ENCODE measurements at regions not wholly inside any gene's neighbourhood (a gene's known extent, or its start where the extent isn't known, plus 50 kb on each side); places are given as distances from the start of the nearest gene placed in this dataset.
"Not testable (repeated sequence)": the region's sequence is repeated elsewhere in the genome, so short reads cannot be mapped to it uniquely, and the experiment has no call there.

DNA sequence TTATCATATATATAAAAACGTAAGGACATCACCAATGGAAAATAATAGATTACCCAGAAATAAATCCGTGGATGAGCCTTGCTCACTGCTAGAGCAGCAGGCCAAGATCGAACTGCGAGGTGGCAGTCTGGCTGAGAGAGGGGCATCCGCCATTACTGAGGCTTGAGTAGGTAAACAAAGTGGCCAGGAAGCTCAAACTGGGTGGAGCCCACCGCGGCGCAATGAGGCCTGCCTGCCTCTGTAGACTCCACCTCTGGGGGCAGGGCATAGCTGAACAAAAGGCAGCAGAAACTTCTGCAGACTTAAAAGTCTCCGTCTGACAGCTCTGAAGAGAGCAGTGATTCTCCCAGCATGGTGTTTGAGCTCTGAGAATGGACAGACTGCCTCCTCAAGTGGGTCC, 1018.0 kb upstream of the SLC39A10 start:
- not testable (repeated sequence) for H3K4me3 ChIP-seq (ENCODE audit: low read length); H3K9me3 ChIP-seq (ENCODE audit: insufficient read depth, low read depth, low read length); H3K9ac ChIP-seq (ENCODE audit: low read depth, low read length); H3K27ac ChIP-seq (ENCODE audit: low read length); H3K27me3 ChIP-seq (ENCODE audit: insufficient read depth, low read length); H3K36me3 ChIP-seq (ENCODE audit: insufficient read depth, low read depth, low read length); H3K4me1 ChIP-seq (ENCODE audit: insufficient read depth, low read length)

DNA sequence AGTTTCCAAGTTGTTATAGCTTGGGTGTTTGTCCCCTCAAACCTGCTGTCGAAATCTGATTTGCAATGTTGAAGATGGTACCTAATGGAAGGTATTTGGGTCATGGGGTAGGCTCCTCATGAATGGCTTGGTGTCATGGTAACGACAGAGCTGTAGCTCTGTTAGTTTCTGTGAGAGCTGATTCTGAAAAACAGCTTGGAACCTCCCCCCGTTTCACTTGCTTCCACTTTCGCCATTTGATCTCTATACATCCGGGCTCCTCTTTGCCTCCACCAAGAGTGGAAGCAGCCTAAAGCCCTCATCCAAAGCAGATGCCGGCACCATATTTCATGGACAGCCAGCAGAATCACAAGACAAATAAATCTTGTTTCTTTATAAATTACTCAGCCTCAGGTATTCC, 1035.1 kb upstream of the SLC39A10 start:
- Histone ChIP-seq H3K27me3 (ENCODE audit: insufficient read depth, low read length) (no peaks in the 10 kb centered on the region), H3K9ac (ENCODE audit: low read depth, low read length) (no peak overlapping the region), H3K9me3 (ENCODE audit: insufficient read depth, low read depth, low read length) (no peaks in the 10 kb centered on the region), H3K4me1 (ENCODE audit: insufficient read depth, low read length) (no peaks in the 10 kb centered on the region), H3K4me3 (ENCODE audit: low read length) (no peak overlapping the region), H3K27ac (ENCODE audit: low read length) (no peak overlapping the region), H3K36me3 (ENCODE audit: insufficient read depth, low read depth, low read length) (no peaks in the 10 kb centered on the region)

DNA sequence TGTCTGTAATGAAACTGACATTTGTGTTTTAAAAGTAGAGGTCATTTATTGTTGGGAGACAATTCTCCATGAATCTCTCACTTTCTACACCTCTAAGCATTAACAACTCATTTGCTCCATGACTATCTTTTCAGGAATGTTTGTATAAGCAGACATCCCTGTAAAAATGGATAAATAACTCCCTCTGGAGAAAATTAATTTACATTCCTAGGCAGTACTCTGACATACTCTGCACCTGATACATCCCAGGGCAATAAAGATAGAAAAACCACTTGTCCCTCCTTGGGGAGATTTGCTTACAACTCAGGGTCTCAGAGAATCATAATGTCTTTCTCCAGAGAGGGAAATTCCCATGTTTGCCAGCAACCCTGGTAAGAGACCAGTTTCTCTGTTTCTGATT, 1037.7 kb upstream of the SLC39A10 start:
- Histone ChIP-seq H3K27me3 (ENCODE audit: insufficient read depth, low read length) (no peaks in the 10 kb centered on the region), H3K27ac (ENCODE audit: low read length) (no peak overlapping the region), H3K36me3 (ENCODE audit: insufficient read depth, low read depth, low read length) (no peaks in the 10 kb centered on the region), H3K9ac (ENCODE audit: low read depth, low read length) (no peak overlapping the region), H3K4me1 (ENCODE audit: insufficient read depth, low read length) (no peaks in the 10 kb centered on the region), H3K4me3 (ENCODE audit: low read length) (no peak overlapping the region), H3K9me3 (ENCODE audit: insufficient read depth, low read depth, low read length) (no peaks in the 10 kb centered on the region)

DNA sequence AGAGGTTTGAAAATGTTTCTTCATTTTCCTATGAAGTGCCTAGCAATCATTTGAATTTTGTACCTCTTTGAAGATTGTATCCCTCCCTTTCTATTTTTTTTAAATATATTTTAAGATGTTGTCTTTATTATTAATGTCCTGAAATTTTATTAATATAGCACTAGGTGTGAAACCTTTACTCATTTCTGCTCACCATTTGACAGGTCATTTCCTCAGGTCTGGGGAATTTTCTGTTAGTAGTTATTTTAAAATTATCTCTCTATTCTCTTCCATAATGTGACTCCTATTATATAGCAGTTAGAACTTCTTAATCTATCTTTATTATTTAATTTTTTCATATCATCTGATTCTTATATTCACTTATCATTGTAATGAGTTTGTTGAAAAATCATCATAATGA, 1038.6 kb upstream of the SLC39A10 start:
- no peak overlapping the region for H3K9ac ChIP-seq (ENCODE audit: low read depth, low read length)
- no peak overlapping the region for H3K4me3 ChIP-seq (ENCODE audit: low read length)
- H3K27ac ChIP-seq (ENCODE audit: low read length), result no peak overlapping the region

DNA sequence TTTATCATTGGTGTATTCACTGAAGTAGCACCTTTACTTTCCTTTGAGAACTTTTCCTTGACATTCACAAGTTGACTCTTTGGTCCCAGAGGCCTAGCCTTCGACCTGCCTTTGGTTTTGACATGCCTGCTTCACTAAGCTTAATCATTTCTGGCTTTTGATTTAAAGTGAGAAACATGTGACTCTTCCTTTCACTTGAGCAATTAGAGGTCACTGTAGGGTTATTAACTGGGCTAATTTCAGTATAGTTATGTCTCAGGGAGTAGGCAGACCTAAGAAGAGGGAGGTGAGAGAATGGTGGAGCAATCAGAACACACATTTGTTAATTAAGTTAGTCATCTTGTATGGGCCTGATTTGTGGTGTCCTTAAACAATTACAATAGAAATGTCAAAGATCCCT, 1040.7 kb upstream of the SLC39A10 start:
- Histone ChIP-seq H3K4me1 (ENCODE audit: insufficient read depth, low read length) (no peaks in the 10 kb centered on the region), H3K9me3 (ENCODE audit: insufficient read depth, low read depth, low read length) (peaks cover 11% of the 10 kb centered on the region; the same call in 1 of the 2 replicates), H3K27ac (ENCODE audit: low read length) (no peak overlapping the region), H3K36me3 (ENCODE audit: insufficient read depth, low read depth, low read length) (no peaks in the 10 kb centered on the region), H3K4me3 (ENCODE audit: low read length) (no peak overlapping the region), H3K27me3 (ENCODE audit: insufficient read depth, low read length) (no peaks in the 10 kb centered on the region), H3K9ac (ENCODE audit: low read depth, low read length) (no peak overlapping the region)

More for the DNA sequence above, 1038.6 kb upstream of the SLC39A10 start:
- H3K27me3 ChIP-seq (ENCODE audit: insufficient read depth, low read length), result no peaks in the 10 kb centered on the region
- no peaks in the 10 kb centered on the region for H3K4me1 ChIP-seq (ENCODE audit: insufficient read depth, low read length)
- no peaks in the 10 kb centered on the region for H3K36me3 ChIP-seq (ENCODE audit: insufficient read depth, low read depth, low read length)
- H3K9me3 ChIP-seq (ENCODE audit: insufficient read depth, low read depth, low read length), result no peaks in the 10 kb centered on the region

DNA sequence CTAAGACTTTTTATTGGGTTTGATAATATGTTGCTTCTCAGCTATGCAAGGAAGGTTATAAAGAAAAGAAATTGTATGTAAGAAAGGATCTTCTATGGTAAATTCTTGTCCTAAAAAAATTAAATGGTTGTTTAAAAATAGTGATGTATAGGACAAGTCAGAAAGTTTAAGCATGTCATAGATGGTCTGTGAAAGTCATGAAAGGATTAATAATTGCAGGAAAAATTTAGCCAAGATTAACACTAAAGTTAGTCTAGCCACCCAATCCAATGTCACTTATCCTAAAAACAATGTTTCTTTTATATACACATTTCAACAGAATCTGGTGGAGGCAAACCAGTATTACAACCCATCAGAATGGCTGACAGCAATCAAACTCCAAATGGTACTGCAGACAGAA, 1046.7 kb upstream of the SLC39A10 start:
- Histone ChIP-seq H3K36me3 (ENCODE audit: insufficient read depth, low read depth, low read length) (no peaks in the 10 kb centered on the region), H3K27me3 (ENCODE audit: insufficient read depth, low read length) (no peaks in the 10 kb centered on the region), H3K4me1 (ENCODE audit: insufficient read depth, low read length) (no peaks in the 10 kb centered on the region), H3K9me3 (ENCODE audit: insufficient read depth, low read depth, low read length) (peaks cover 58% of the 10 kb centered on the region), H3K9ac (ENCODE audit: low read depth, low read length) (no peak overlapping the region), H3K4me3 (ENCODE audit: low read length) (no peak overlapping the region), H3K27ac (ENCODE audit: low read length) (no peak overlapping the region)

DNA sequence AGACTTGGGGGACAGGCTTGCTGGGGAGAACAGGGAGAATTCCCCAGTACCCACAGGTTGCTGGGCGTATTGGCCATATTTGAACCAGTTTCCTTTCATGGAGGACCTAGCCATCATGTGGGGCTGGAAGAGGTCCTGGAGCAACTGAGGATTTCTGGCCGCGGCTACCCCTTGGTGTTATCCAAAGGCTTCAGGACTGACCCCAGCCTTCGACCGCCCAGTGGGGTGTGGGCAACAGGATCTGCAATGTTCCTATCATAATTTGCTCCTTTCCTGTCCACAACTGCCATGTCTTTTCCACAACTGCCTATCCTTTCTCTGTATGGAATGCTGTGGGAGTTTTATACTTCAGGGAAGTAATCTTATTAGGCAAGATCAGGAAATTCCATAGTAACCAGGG, 1053.6 kb upstream of the SLC39A10 start:
- no peak overlapping the region for H3K9ac ChIP-seq (ENCODE audit: low read depth, low read length)
- H3K4me3 ChIP-seq (ENCODE audit: low read length), result no peak overlapping the region
- H3K27me3 ChIP-seq (ENCODE audit: insufficient read depth, low read length), result no peaks in the 10 kb centered on the region
- no peak overlapping the region for H3K27ac ChIP-seq (ENCODE audit: low read length)
- peaks cover 47% of the 10 kb centered on the region for H3K9me3 ChIP-seq (ENCODE audit: insufficient read depth, low read depth, low read length)
- no peaks in the 10 kb centered on the region for H3K4me1 ChIP-seq (ENCODE audit: insufficient read depth, low read length)
- no peaks in the 10 kb centered on the region for H3K36me3 ChIP-seq (ENCODE audit: insufficient read depth, low read depth, low read length)

DNA sequence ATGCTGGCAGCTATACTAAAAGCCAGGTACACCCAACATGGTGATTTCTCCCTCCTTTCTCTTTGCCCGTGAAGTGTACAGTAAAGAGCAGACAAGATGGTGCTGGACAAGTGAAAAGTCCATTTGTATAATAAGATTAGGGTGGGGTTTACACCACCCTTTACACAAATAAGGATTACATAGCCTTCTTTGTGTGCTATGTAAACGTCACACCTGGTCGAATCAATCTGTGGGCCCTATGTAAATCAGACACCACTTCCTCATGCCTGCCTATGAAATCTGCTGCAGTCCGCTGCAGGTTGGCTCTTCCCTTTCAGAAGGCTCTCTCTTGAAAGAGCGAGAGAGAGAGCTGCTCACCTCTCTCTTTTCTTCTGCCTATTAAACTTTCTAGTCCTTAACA, 1054.3 kb upstream of the SLC39A10 start:
- H3K36me3 ChIP-seq (ENCODE audit: insufficient read depth, low read depth, low read length), result no peaks in the 10 kb centered on the region
- no peaks in the 10 kb centered on the region for H3K4me1 ChIP-seq (ENCODE audit: insufficient read depth, low read length)
- H3K9ac ChIP-seq (ENCODE audit: low read depth, low read length), result no peak overlapping the region
- H3K4me3 ChIP-seq (ENCODE audit: low read length), result no peak overlapping the region
- H3K27me3 ChIP-seq (ENCODE audit: insufficient read depth, low read length), result no peaks in the 10 kb centered on the region
- no peak overlapping the region for H3K27ac ChIP-seq (ENCODE audit: low read length)
- peaks cover 41% of the 10 kb centered on the region for H3K9me3 ChIP-seq (ENCODE audit: insufficient read depth, low read depth, low read length)

DNA sequence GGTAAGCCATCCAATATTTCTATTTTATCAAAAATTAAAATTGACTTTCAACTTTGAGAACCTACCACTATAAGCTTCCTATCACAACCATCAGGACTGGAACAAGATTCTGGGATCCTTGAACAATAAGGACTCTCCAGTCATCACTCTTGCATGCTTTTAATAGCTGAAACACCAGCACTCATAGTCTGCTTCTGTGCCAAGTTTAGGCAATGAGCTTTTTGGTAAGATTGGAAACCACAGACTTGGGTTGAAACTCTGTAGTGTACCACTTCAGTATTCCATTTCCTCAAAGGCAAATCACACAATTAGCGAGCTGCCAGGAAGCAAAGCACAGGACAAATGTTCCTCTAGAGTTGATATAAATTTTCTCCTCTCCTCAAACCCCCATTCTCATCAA, 1065.8 kb upstream of the SLC39A10 start:
- no peaks in the 10 kb centered on the region for H3K36me3 ChIP-seq (ENCODE audit: insufficient read depth, low read depth, low read length)
- H3K4me3 ChIP-seq (ENCODE audit: low read length), result no peak overlapping the region
- no peaks in the 10 kb centered on the region; the same call in 1 of the 2 replicates for H3K9me3 ChIP-seq (ENCODE audit: insufficient read depth, low read depth, low read length)
- no peak overlapping the region for H3K27ac ChIP-seq (ENCODE audit: low read length)
- no peak overlapping the region for H3K9ac ChIP-seq (ENCODE audit: low read depth, low read length)
- no peaks in the 10 kb centered on the region for H3K4me1 ChIP-seq (ENCODE audit: insufficient read depth, low read length)
- no peaks in the 10 kb centered on the region for H3K27me3 ChIP-seq (ENCODE audit: insufficient read depth, low read length)

DNA sequence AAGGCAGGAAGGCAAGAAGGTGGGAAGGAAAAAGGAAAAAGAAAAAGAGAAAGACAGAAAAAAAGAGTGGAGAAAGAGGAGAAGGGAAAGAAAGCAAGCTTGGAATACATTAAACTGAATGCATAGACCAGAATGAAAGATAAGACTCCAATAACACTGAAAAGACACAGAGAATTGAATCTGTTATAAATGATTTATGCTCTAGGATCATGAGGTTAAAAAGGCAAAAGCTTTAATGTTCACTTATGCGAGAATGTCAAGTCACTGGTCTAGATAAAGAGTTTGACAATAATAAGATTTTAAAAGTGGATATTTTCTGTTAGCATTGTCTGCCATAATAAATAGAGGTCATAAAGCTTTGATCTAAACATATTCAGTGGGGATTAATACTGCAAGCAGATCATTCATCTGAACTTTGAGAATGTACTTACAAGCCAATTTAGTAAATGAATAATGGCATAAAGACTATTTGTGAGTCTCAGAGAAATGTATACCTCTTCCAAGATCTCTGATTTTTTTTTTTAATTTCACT, 1069.2 kb upstream of the SLC39A10 start:
- H3K27me3 ChIP-seq (ENCODE audit: insufficient read depth, low read length), result no peaks in the 10 kb centered on the region
- no peaks in the 10 kb centered on the region for H3K4me1 ChIP-seq (ENCODE audit: insufficient read depth, low read length)
- H3K36me3 ChIP-seq (ENCODE audit: insufficient read depth, low read depth, low read length), result no peaks in the 10 kb centered on the region
- H3K9ac ChIP-seq (ENCODE audit: low read depth, low read length), result no peak overlapping the region
- no peak overlapping the region for H3K4me3 ChIP-seq (ENCODE audit: low read length)
- no peak overlapping the region for H3K27ac ChIP-seq (ENCODE audit: low read length)
- no peaks in the 10 kb centered on the region for H3K9me3 ChIP-seq (ENCODE audit: insufficient read depth, low read depth, low read length)

DNA sequence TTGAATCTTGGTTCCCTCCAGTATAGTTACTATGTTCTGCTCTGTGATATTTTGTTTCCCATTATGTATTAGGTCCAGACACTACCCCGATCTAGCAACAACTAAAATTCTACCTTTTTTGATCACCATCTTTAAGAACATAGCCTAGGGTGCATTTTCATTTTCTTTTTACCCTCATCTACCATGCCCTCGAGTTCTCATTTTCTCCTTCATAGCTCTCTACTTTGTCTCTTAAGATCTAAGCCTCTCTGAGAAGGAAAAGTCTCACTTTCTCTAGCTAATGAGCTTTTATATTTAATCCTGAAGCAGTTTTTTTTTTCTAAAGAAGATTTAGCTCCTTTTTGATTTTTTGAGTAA, 1089.4 kb upstream of the SLC39A10 start:
- Histone ChIP-seq H3K36me3 (ENCODE audit: insufficient read depth, low read depth, low read length) (no peaks in the 10 kb centered on the region), H3K9me3 (ENCODE audit: insufficient read depth, low read depth, low read length) (no peaks in the 10 kb centered on the region), H3K4me3 (ENCODE audit: low read length) (no peak overlapping the region)

DNA sequence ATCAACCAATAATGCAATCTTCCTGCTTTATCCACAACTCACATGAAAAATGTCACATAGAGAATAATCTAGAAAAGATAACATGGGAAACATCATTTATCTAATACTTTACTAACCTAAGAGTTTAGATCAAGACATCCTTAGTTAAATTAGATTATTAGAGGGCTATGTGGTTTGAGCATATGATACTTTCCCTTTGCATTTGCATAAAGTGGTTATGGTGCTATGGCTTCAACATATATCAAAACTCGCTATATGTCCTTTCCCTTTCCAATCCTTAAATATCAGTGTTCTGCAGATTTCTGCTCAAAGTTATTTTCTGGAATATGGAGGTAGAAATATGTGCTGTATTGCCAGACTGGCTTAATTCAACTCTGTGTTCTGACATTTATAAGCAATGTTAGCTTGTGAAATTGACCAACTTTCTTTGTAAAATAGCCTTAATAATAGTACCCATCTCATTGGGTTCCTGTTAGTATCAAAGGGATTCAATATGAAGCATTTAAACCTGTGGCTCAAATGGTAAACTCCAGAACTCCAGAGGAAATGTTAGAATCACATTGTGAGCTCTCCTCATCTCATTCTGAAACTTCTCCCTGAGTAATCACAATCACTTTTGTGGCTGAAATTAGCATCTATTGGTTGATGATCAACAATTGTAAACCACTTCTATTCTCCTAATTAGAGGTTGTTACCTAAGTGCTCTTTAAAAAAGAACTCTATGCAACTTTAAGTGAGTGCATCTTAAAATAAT, 1089.9 kb upstream of the SLC39A10 start:
- no peaks in the 10 kb centered on the region for H3K4me1 ChIP-seq (ENCODE audit: insufficient read depth, low read length)
- no peaks in the 10 kb centered on the region for H3K9me3 ChIP-seq (ENCODE audit: insufficient read depth, low read depth, low read length)
- no peak overlapping the region for H3K4me3 ChIP-seq (ENCODE audit: low read length)
- H3K27ac ChIP-seq (ENCODE audit: low read length), result no peak overlapping the region
- no peaks in the 10 kb centered on the region for H3K36me3 ChIP-seq (ENCODE audit: insufficient read depth, low read depth, low read length)
- no peak overlapping the region for H3K9ac ChIP-seq (ENCODE audit: low read depth, low read length)
- no peaks in the 10 kb centered on the region for H3K27me3 ChIP-seq (ENCODE audit: insufficient read depth, low read length)

More for the DNA sequence above, 1089.4 kb upstream of the SLC39A10 start:
- no peak overlapping the region for H3K9ac ChIP-seq (ENCODE audit: low read depth, low read length)
- H3K27ac ChIP-seq (ENCODE audit: low read length), result no peak overlapping the region
- H3K27me3 ChIP-seq (ENCODE audit: insufficient read depth, low read length), result no peaks in the 10 kb centered on the region
- no peaks in the 10 kb centered on the region for H3K4me1 ChIP-seq (ENCODE audit: insufficient read depth, low read length)

Data from iPS-20b (cell line).